Endodermal cell (in vitro differentiated cells): ENCODE measurements at regions not wholly inside any gene's neighbourhood (a gene's known extent, or its start where the extent isn't known, plus 50 kb on each side); places are given as distances from the start of the nearest gene placed in this dataset.

Experiments
- DNase-seq: peaks from one replicate; pipeline ENCODE4 v3.0.0-alpha.2; 2017
- H3K27ac ChIP-seq: 2 replicates; pipeline ENCODE4 v1.5.1; 2013; ENCODE audit warnings: mild to moderate bottlenecking, low read depth, low read length, moderate library complexity
- H3K27me3 ChIP-seq: 2 replicates; pipeline ENCODE4 v1.6.1; 2013; ENCODE audit warnings: mild to moderate bottlenecking, low read length, moderate library complexity; ENCODE audit not compliant: insufficient read depth, control insufficient read depth, poor library complexity, severe bottlenecking
- H3K36me3 ChIP-seq: 2 replicates; pipeline ENCODE4 v1.7.0; 2013; ENCODE audit warnings: mild to moderate bottlenecking, low read length, moderate library complexity; ENCODE audit not compliant: control insufficient read depth, insufficient read depth
- H3K4me1 ChIP-seq: one replicate; pipeline ENCODE4 v1.7.0; 2013; ENCODE audit warnings: low read length; ENCODE audit not compliant: control insufficient read depth, insufficient read depth
- H3K4me3 ChIP-seq: 2 replicates; pipeline ENCODE4 v1.5.1; 2013; ENCODE audit warnings: mild to moderate bottlenecking, low read length, moderate library complexity
- H3K9ac ChIP-seq: 2 replicates; pipeline ENCODE4 v1.6.1; 2013; ENCODE audit warnings: mild to moderate bottlenecking, low read length, moderate library complexity; ENCODE audit not compliant: poor library complexity, severe bottlenecking; ENCODE audit errors: extremely low read depth
- H3K9me3 ChIP-seq: 2 replicates; pipeline ENCODE4 v1.6.1; 2013; ENCODE audit warnings: mild to moderate bottlenecking, low read length, moderate library complexity; ENCODE audit not compliant: control insufficient read depth
- H3K27ac Mint-ChIP-seq: 2 replicates; pipeline ENCODE4 v1.8.0; 2020; ENCODE audit warnings: mixed read lengths
- H3K27me3 Mint-ChIP-seq: 2 replicates; pipeline ENCODE4 v1.8.0; 2021; ENCODE audit warnings: mild to moderate bottlenecking, mixed read lengths; ENCODE audit not compliant: insufficient read depth
- H3K36me3 Mint-ChIP-seq: 2 replicates; pipeline ENCODE4 v1.8.0; 2020; ENCODE audit warnings: low read depth, mixed read lengths
- H3K4me1 Mint-ChIP-seq: 2 replicates; pipeline ENCODE4 v1.8.0; 2020; ENCODE audit warnings: mixed read lengths
- H3K4me3 Mint-ChIP-seq: 2 replicates; pipeline ENCODE4 v1.8.0; 2020; ENCODE audit warnings: mild to moderate bottlenecking, moderate library complexity, mixed read lengths
- H3K9me3 Mint-ChIP-seq: 2 replicates; pipeline ENCODE4 v1.8.0; 2020; ENCODE audit warnings: mild to moderate bottlenecking, mixed read lengths
- CTCF ChIP-seq: fragments of 200-600 bp; sonication (generic); conservative IDR thresholded peaks from 2 replicates; pipeline ENCODE4 v1.5.0; 2021; ENCODE audit warnings: antibody characterized with exemption, mild to moderate bottlenecking
- WGBS, 2 experiments: methylation state at CpG; one replicate each; pipeline versions ENCODE4 v1.1.5 to v1.1.7; 2013; ENCODE audit warnings: missing lambda C conversion rate in 2 of 2, mixed read lengths in 1 of 2; ENCODE audit not compliant: insufficient coverage in 1 of 2, insufficient read length in 1 of 2; 5-methylcytosine and 5-hydroxymethylcytosine counted together

GRCh38 chr18:56109757-56110156 is 521.8 kb upstream of the TCF4 start:
- 95 to 100% methylated on average over 4 to 5 of the region's 5 CpGs for WGBS, 2 experiments
- H3K4me3 ChIP-seq, result no peak overlapping the region
- peaks cover 9% of the 10 kb centered on the region for H3K9me3 ChIP-seq
- H3K27ac ChIP-seq, result no peak overlapping the region
- no peak for TF ChIP-seq CTCF
- H3K27me3 ChIP-seq, result no peaks in the 10 kb centered on the region
- H3K9ac ChIP-seq, result no peak overlapping the region
- H3K4me1 Mint-ChIP-seq, result peaks cover 3% of the 10 kb centered on the region
- H3K36me3 ChIP-seq, result no peaks in the 10 kb centered on the region
- no peaks in the 10 kb centered on the region for H3K36me3 Mint-ChIP-seq
- no peak for DNase-seq
- no peaks in the 10 kb centered on the region for H3K4me1 ChIP-seq
- peaks cover 9% of the 10 kb centered on the region for H3K9me3 Mint-ChIP-seq
- no peaks in the 10 kb centered on the region for H3K27me3 Mint-ChIP-seq
- no peak overlapping the region for H3K4me3 Mint-ChIP-seq
- no peak overlapping the region for H3K27ac Mint-ChIP-seq

DNA sequence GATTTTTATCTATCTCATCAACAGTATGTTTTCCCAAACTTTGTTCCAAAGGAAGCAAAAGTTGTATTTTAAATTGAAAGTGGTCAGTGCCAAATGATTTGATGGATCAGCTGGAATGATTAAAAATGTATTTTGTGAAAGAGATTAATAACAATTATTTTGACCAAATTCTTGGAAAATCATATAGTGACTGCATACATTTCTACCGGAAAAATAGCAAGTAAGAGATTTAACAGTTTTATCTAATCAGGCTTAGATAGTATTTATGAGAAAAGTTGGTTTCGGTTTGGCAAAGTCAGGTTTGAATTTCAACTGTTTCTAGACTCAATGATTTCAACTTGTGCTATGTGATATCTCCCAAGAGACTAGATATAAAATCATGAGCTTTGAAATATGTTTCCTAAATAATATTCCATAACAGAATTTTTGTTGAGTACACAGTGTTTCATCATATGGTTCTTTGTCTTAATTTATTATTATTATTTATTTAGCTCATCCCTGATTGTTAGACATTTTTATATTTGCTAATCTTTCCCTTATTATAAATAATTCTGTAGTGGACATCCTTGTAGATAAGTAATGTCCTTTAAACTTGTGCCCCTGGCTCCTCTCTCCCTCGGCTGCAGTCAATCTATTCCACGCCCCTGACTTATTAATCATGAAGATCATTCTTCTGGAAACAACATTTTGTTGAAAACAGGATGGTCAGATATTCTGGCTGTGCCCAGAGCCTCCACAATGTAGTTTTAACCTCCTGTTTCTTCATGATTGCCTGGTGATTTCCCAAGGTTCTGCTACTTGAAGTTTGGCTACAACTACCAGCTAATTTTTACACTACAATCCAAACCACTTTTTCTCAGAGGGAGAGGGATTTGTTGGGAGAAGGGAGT is 520.7 kb upstream of the TCF4 start:
- Histone ChIP-seq H3K27ac (no peak overlapping the region), H3K36me3 (no peaks in the 10 kb centered on the region), H3K4me1 (no peaks in the 10 kb centered on the region), H3K27me3 (no peaks in the 10 kb centered on the region), H3K4me3 (no peak overlapping the region), H3K9me3 (peaks cover 19% of the 10 kb centered on the region), H3K9ac (no peak overlapping the region)
- Mint-ChIP-seq H3K27me3 (no peaks in the 10 kb centered on the region), H3K36me3 (no peaks in the 10 kb centered on the region), H3K4me3 (no peak overlapping the region), H3K27ac (no peak overlapping the region), H3K9me3 (peaks cover 19% of the 10 kb centered on the region), H3K4me1 (peaks cover 3% of the 10 kb centered on the region)
- 90 to 97% methylated on average over 4 of the region's 4 CpGs for WGBS, 2 experiments
- DNase-seq, result no peak
- TF ChIP-seq CTCF, result no peak

- H3K4me3 Mint-ChIP-seq, result no peak overlapping the region
Observed at GRCh38 chr18:56107821-56108477, 520.0 kb upstream of the TCF4 start.

More at GRCh38 chr18:56107821-56108477, 520.0 kb upstream of the TCF4 start:
- no peaks in the 10 kb centered on the region for H3K4me1 ChIP-seq
- no peak overlapping the region for H3K27ac Mint-ChIP-seq
- H3K9me3 ChIP-seq, result peaks cover 21% of the 10 kb centered on the region
- no peaks in the 10 kb centered on the region for H3K27me3 Mint-ChIP-seq
- H3K4me3 ChIP-seq, result no peak overlapping the region
- H3K4me1 Mint-ChIP-seq, result peaks cover 3% of the 10 kb centered on the region
- DNase-seq, result no peak
- TF ChIP-seq CTCF, result no peak
- H3K36me3 ChIP-seq, result no peaks in the 10 kb centered on the region
- H3K27ac ChIP-seq, result no peak overlapping the region
- H3K36me3 Mint-ChIP-seq, result no peaks in the 10 kb centered on the region
- no peak overlapping the region for H3K9ac ChIP-seq
- 86 to 95% methylated on average over 4 to 5 of the region's 5 CpGs for WGBS, 2 experiments
- H3K9me3 Mint-ChIP-seq, result peaks cover 25% of the 10 kb centered on the region
- H3K27me3 ChIP-seq, result no peaks in the 10 kb centered on the region
